Hepatocyte (in vitro differentiated cells): ENCODE measurements at regions not wholly inside any gene's neighbourhood (a gene's known extent, or its start where the extent isn't known, plus 50 kb on each side); places are given as distances from the start of the nearest gene placed in this dataset.

Experiments used
- DNase-seq: peaks from one replicate; pipeline ENCODE4 v3.0.0-alpha.2; 2016; ENCODE audit warnings: low spot score
- H2AFZ ChIP-seq: fragments of 200-600 bp; sonication (generic); 2 replicates; pipeline ENCODE4 v1.6.0; 2016; ENCODE audit warnings: antibody characterized with exemption, mild to moderate bottlenecking
- H3K27ac ChIP-seq: fragments of 200-600 bp; sonication (generic); 2 replicates; pipeline ENCODE4 v1.5.1; 2016; ENCODE audit warnings: mild to moderate bottlenecking
- H3K27me3 ChIP-seq: fragments of 200-600 bp; sonication (generic); 2 replicates; pipeline ENCODE4 v1.6.1; 2016
- H3K36me3 ChIP-seq: fragments of 200-600 bp; sonication (generic); replicated peaks from 2 replicates; pipeline ENCODE4 v1.5.1; 2016; ENCODE audit warnings: low read depth; ENCODE audit not compliant: insufficient read depth
- H3K4me1 ChIP-seq: fragments of 200-600 bp; sonication (generic); 2 replicates; pipeline ENCODE4 v1.5.1; 2016; ENCODE audit warnings: mild to moderate bottlenecking, moderate library complexity; ENCODE audit not compliant: insufficient read depth
- H3K4me2 ChIP-seq: fragments of 200-600 bp; sonication (generic); 2 replicates; pipeline ENCODE4 v1.6.0; 2016
- H3K4me3 ChIP-seq: fragments of 200-600 bp; sonication (generic); 2 replicates; pipeline ENCODE4 v1.5.1; 2016; ENCODE audit warnings: mild to moderate bottlenecking
- H3K79me2 ChIP-seq: fragments of 200-600 bp; sonication (generic); 2 replicates; pipeline ENCODE4 v1.6.0; 2017; ENCODE audit warnings: mild to moderate bottlenecking
- H3K9me2 ChIP-seq: fragments of 200-600 bp; sonication (generic); replicated peaks from 2 replicates; pipeline ENCODE4 v1.6.0; 2017; ENCODE audit warnings: mild to moderate bottlenecking; ENCODE audit not compliant: insufficient read depth
- H3K9me3 ChIP-seq: fragments of 200-600 bp; sonication (generic); 2 replicates; pipeline ENCODE4 v1.5.1; 2016; ENCODE audit warnings: low read depth, mild to moderate bottlenecking
- H4K20me1 ChIP-seq: fragments of 200-600 bp; sonication (generic); 2 replicates; pipeline ENCODE4 v1.6.0; 2016; ENCODE audit warnings: mild to moderate bottlenecking; ENCODE audit not compliant: insufficient read depth, poor library complexity, severe bottlenecking
- EZH2 ChIP-seq: fragments of 200-600 bp; sonication (generic); IDR thresholded peaks from 2 replicates; pipeline ENCODE4 v1.6.1; 2016; ENCODE audit warnings: antibody characterized with exemption, mild to moderate bottlenecking, borderline replicate concordance
- EZH2phosphoT487 ChIP-seq: fragments of 200-600 bp; sonication (generic); IDR thresholded peaks from one replicate; pipeline ENCODE4 v1.6.1; 2018; ENCODE audit warnings: antibody characterized with exemption, mild to moderate bottlenecking, low read depth, moderate library complexity; ENCODE audit not compliant: unreplicated experiment, severe bottlenecking
- WGBS: methylation state at CpG from one replicate; pipeline ENCODE4 v1.1.6; 2016; ENCODE audit warnings: low lambda C conversion rate; ENCODE audit errors: missing lambda C conversion rate; 5-methylcytosine and 5-hydroxymethylcytosine counted together
- TF ChIP-seq, protein P1 (sequence below): fragments of 200-600 bp; sonication (generic); IDR thresholded peaks from 2 replicates; pipeline ENCODE4 v1.5.1; 2016; ENCODE audit warnings: antibody characterized with exemption, mild to moderate bottlenecking; ENCODE audit not compliant: poor library complexity

DNA sequence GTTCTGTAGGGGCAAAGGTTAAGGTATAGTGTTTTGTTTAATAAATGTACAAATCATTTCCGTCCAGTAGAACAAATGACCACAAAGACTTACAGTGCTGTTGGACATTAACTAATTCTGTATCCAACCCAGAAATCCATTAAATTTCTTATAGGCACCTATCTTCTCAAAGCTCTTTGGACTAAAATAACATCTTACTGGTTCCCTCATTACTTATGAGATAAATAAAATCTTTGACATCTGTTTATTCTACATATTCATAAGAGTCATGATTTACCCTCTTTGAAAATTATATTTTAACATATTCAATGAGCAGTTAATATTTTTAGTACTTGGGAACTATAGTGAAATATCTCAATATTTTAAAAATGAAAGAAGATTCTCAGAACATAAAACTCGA, 102.7 kb upstream of the G2E3 start:
- 98% methylated on average over 2 of the region's 2 CpGs for WGBS
- no peaks in the 10 kb centered on the region for H3K79me2 ChIP-seq
- no peak for DNase-seq
- H3K4me3 ChIP-seq: no peak overlapping the region
- TF ChIP-seq EZH2phosphoT487 (no peak), EZH2 (no peak)
- no peaks in the 10 kb centered on the region for H3K27me3 ChIP-seq
- no peaks in the 10 kb centered on the region for H3K9me2 ChIP-seq
- H3K36me3 ChIP-seq: no peaks in the 10 kb centered on the region
- H3K27ac ChIP-seq: no peak overlapping the region
- H3K9me3 ChIP-seq: no peaks in the 10 kb centered on the region
- no peak overlapping the region for H3K4me2 ChIP-seq
- no peak overlapping the region for H2AFZ ChIP-seq
- H4K20me1 ChIP-seq: no peaks in the 10 kb centered on the region
- no peaks in the 10 kb centered on the region for H3K4me1 ChIP-seq

DNA sequence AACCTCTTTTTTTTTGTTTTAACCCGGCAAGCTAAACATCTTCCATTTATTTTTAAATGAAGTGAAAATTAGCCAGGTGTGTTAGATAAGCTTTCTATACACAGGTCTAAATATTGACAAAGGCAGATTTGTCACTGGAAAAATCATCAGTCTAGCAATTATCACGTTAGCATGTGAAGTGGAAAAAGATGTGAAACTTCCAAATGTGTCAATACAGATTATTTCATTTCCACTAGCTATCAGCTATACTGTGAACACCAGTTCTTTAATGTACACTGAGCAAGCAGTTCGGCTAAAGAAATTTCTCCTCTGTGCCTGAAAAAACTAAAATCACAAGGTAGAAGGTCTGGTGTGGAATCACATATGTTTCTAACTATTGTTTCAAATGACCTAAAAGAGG, 96.6 kb upstream of the G2E3 start:
- WGBS: 79% methylated on average over 3 of the region's 3 CpGs
- no peak overlapping the region for H2AFZ ChIP-seq
- DNase-seq: no peak

GRCh38 chr14:30464481-30464880, 94.5 kb upstream of the G2E3 start:
- H3K27ac ChIP-seq: no peak overlapping the region
- TF ChIP-seq, protein P1, sequence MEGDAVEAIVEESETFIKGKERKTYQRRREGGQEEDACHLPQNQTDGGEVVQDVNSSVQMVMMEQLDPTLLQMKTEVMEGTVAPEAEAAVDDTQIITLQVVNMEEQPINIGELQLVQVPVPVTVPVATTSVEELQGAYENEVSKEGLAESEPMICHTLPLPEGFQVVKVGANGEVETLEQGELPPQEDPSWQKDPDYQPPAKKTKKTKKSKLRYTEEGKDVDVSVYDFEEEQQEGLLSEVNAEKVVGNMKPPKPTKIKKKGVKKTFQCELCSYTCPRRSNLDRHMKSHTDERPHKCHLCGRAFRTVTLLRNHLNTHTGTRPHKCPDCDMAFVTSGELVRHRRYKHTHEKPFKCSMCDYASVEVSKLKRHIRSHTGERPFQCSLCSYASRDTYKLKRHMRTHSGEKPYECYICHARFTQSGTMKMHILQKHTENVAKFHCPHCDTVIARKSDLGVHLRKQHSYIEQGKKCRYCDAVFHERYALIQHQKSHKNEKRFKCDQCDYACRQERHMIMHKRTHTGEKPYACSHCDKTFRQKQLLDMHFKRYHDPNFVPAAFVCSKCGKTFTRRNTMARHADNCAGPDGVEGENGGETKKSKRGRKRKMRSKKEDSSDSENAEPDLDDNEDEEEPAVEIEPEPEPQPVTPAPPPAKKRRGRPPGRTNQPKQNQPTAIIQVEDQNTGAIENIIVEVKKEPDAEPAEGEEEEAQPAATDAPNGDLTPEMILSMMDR: no peak
- no peak for TF ChIP-seq EZH2phosphoT487
- no peak for TF ChIP-seq EZH2
- H3K27me3 ChIP-seq: no peaks in the 10 kb centered on the region
- H2AFZ ChIP-seq: no peak overlapping the region
- DNase-seq: no peak
- H3K9me3 ChIP-seq: no peaks in the 10 kb centered on the region
- no peaks in the 10 kb centered on the region for H3K9me2 ChIP-seq
- no peak overlapping the region for H3K4me2 ChIP-seq
- no peaks in the 10 kb centered on the region for H3K79me2 ChIP-seq
- 86% methylated on average over 1 of the region's 1 CpG for WGBS
- H4K20me1 ChIP-seq: no peaks in the 10 kb centered on the region
- H3K4me1 ChIP-seq: no peaks in the 10 kb centered on the region
- H3K36me3 ChIP-seq: no peaks in the 10 kb centered on the region
- H3K4me3 ChIP-seq: no peak overlapping the region

More for the DNA sequence above, 96.6 kb upstream of the G2E3 start:
- Histone ChIP-seq H4K20me1 (no peaks in the 10 kb centered on the region), H3K27me3 (no peaks in the 10 kb centered on the region), H3K4me3 (no peak overlapping the region), H3K4me1 (no peaks in the 10 kb centered on the region), H3K36me3 (no peaks in the 10 kb centered on the region), H3K79me2 (no peaks in the 10 kb centered on the region), H3K27ac (no peak overlapping the region), H3K9me3 (no peaks in the 10 kb centered on the region), H3K4me2 (no peak overlapping the region), H3K9me2 (no peaks in the 10 kb centered on the region)
- TF ChIP-seq EZH2: no peak
- TF ChIP-seq, protein P1: no peak
- TF ChIP-seq EZH2phosphoT487: no peak

DNA sequence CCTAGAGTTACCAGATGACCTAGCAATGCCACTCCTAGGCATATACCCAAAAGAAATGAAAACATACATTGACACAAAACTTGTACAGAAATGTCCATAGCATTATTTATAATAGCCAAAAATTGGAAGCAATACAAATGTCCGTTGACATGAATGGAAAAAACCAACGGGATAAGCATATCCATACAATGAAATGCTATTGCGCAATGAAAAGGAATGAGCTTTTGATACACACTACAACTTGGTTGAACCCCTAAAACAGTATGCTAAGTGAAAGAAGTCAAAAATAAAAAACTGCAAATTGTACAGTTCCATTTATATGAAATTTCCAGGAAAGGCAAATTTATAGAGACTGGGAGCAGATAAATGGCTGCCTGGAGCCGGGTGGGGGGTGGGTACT, 90.6 kb upstream of the G2E3 start:
- H3K4me2 ChIP-seq: no peak overlapping the region
- 86% methylated on average over 4 of the region's 4 CpGs for WGBS
- TF ChIP-seq EZH2: no peak
- no peak for TF ChIP-seq EZH2phosphoT487
- TF ChIP-seq, protein P1: no peak

More for the DNA sequence above, 90.6 kb upstream of the G2E3 start:
- H4K20me1 ChIP-seq: no peaks in the 10 kb centered on the region
- no peak for DNase-seq
- no peaks in the 10 kb centered on the region for H3K4me1 ChIP-seq
- H3K9me2 ChIP-seq: no peaks in the 10 kb centered on the region
- H3K27ac ChIP-seq: no peak overlapping the region
- no peaks in the 10 kb centered on the region for H3K9me3 ChIP-seq
- H3K27me3 ChIP-seq: no peaks in the 10 kb centered on the region
- H2AFZ ChIP-seq: no peak overlapping the region
- H3K36me3 ChIP-seq: no peaks in the 10 kb centered on the region
- H3K79me2 ChIP-seq: no peaks in the 10 kb centered on the region
- H3K4me3 ChIP-seq: no peak overlapping the region
